Activated B cell treated with CpG ODN at 0.5 μM for 24 hours (primary cell): ENCODE measurements at regions not wholly inside any gene's neighbourhood (a gene's known extent, or its start where the extent isn't known, plus 50 kb on each side); places are given as distances from the start of the nearest gene placed in this dataset.

ENCODE experiments used
- ATAC-seq: fragments of 200-7000 bp; cut with Tn5 transposase; one replicate; pipeline ENCODE4 v1.10.0; 2021; ENCODE audit warnings: low read depth, mild to moderate bottlenecking, moderate library complexity
- CTCF ChIA-PET: fragments of 350-600 bp; sonication (Branson Sonifier 250); formaldehyde crosslinking; loops from one replicate; lab custom pipeline; 2021; ENCODE audit warnings: antibody characterized with exemption; lab: Charles Lee
- POLR2A ChIA-PET: fragments of 350-600 bp; sonication (Branson Sonifier 250); formaldehyde crosslinking; loops from one replicate; lab custom pipeline; 2021; ENCODE audit warnings: antibody characterized with exemption; lab: Charles Lee
- DNase-seq: peaks from one replicate; pipeline ENCODE4 v3.0.0; 2022
- H3K27ac Mint-ChIP-seq: one replicate; pipeline ENCODE4 v1.8.0; 2020; ENCODE audit warnings: mixed read lengths
- H3K27me3 Mint-ChIP-seq: one replicate; pipeline ENCODE4 v1.8.0; 2021; ENCODE audit warnings: mixed read lengths
- H3K36me3 Mint-ChIP-seq: one replicate; pipeline ENCODE4 v1.8.0; 2021; ENCODE audit warnings: low read depth, mixed read lengths
- H3K4me1 Mint-ChIP-seq: one replicate; pipeline ENCODE4 v1.8.0; 2021; ENCODE audit warnings: mixed read lengths
- H3K4me3 Mint-ChIP-seq: one replicate; pipeline ENCODE4 v1.8.0; 2020; ENCODE audit warnings: mild to moderate bottlenecking, mixed read lengths
- H3K9me3 Mint-ChIP-seq: one replicate; pipeline ENCODE4 v1.8.0; 2020; ENCODE audit warnings: mixed read lengths
- intact Hi-C: fragments of 100-400 bp; cut with micrococcal nuclease; formaldehyde crosslinking; loops from one replicate; pipeline ENCODE4 v1.15.1; 2024
- TF ChIP-seq, protein P1 (sequence below): fragments of 200-600 bp; IDR thresholded peaks from one replicate; pipeline ENCODE4 v1.8.0; 2022; ENCODE audit warnings: antibody characterized with exemption, mild to moderate bottlenecking

- no peak for DNase-seq
- H3K27me3 Mint-ChIP-seq = no peaks in the 10 kb centered on the region
- H3K4me3 Mint-ChIP-seq = no peak overlapping the region
- no peak for ATAC-seq
- POLR2A ChIA-PET = no interaction called here
- no peaks in the 10 kb centered on the region for H3K4me1 Mint-ChIP-seq
- CTCF ChIA-PET = no interaction called here
- intact Hi-C loops = loop anchor here (5.0 kb wide), 1 partner anchor 951 kb away; no protein-coding TSS in a partner anchor
- H3K27ac Mint-ChIP-seq = no peak overlapping the region
- no peaks in the 10 kb centered on the region for H3K36me3 Mint-ChIP-seq
- TF ChIP-seq, protein P1, sequence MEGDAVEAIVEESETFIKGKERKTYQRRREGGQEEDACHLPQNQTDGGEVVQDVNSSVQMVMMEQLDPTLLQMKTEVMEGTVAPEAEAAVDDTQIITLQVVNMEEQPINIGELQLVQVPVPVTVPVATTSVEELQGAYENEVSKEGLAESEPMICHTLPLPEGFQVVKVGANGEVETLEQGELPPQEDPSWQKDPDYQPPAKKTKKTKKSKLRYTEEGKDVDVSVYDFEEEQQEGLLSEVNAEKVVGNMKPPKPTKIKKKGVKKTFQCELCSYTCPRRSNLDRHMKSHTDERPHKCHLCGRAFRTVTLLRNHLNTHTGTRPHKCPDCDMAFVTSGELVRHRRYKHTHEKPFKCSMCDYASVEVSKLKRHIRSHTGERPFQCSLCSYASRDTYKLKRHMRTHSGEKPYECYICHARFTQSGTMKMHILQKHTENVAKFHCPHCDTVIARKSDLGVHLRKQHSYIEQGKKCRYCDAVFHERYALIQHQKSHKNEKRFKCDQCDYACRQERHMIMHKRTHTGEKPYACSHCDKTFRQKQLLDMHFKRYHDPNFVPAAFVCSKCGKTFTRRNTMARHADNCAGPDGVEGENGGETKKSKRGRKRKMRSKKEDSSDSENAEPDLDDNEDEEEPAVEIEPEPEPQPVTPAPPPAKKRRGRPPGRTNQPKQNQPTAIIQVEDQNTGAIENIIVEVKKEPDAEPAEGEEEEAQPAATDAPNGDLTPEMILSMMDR = no peak
- H3K9me3 Mint-ChIP-seq = no peaks in the 10 kb centered on the region
These were observed 293.1 kb downstream of the LMX1A start for GRCh38 chr1:165063181-165063965.

DNA sequence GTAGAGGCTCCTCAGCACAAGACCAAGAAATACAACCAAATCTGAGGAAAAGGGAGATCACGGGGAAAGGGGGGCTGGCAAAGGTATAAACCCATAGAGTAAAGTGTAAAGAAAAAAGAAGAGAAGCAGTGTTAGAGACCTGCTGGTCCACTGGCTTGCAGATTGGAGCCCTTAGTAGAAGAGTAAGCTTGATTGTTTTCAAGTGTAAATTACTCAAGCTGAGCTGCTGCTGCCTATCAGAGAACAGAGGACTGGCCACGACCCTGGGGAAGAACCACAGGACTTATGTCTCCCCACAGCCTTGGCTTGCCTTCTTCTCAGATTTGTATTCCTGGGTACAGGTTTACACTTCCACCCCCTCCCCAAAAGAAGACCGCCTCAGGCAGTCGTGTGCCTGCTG is 294.2 kb downstream of the LMX1A start:
- intact Hi-C loops = loop anchor here (5.0 kb wide), 1 partner anchor 950 kb away; no protein-coding TSS in a partner anchor
- ChIA-PET CTCF (no interaction called here), POLR2A (no interaction called here)
- ATAC-seq = no peak
- H3K27ac Mint-ChIP-seq = no peak overlapping the region
- H3K4me1 Mint-ChIP-seq = no peaks in the 10 kb centered on the region
- H3K27me3 Mint-ChIP-seq = no peaks in the 10 kb centered on the region
- H3K4me3 Mint-ChIP-seq = no peak overlapping the region
- no peaks in the 10 kb centered on the region for H3K9me3 Mint-ChIP-seq
- H3K36me3 Mint-ChIP-seq = no peaks in the 10 kb centered on the region
- TF ChIP-seq, protein P1 = no peak
- DNase-seq = no peak

DNA sequence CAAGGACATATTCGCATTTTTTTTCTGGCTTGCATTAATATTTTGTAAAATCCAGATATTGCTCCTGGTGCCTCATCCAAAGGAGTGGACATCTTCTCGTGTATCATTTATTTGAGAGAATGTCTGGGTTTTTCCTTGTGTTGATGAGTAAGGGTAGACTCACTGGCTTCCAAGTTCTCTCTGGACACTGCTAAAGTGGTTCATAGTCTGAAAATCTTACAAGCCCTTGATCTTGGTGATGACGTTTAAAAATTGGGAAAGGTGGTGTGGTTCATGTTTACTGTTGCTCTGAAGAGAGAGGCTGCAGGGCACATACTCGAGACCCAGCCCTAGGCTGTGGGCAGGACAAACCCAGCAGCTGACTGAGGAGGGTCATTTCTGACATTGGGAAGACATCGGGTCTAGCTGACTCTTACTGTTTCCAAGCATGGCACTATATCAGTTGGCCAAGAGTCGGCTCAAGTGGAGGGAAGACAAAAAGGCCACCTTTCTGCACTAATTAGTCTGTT is 296.2 kb downstream of the LMX1A start:
- CTCF ChIA-PET = no interaction called here
- Mint-ChIP-seq H3K4me1 (no peaks in the 10 kb centered on the region), H3K4me3 (no peak overlapping the region), H3K36me3 (no peaks in the 10 kb centered on the region), H3K9me3 (no peaks in the 10 kb centered on the region), H3K27me3 (peaks cover 7% of the 10 kb centered on the region), H3K27ac (no peak overlapping the region)
- DNase-seq = no peak
- POLR2A ChIA-PET = no interaction called here
- intact Hi-C loops = loop anchor here (5.0 kb wide), 1 partner anchor 948 kb away; no protein-coding TSS in a partner anchor
- ATAC-seq = no peak
- TF ChIP-seq, protein P1 = no peak

GRCh38 chr1:165057956-165058355 is 298.6 kb downstream of the LMX1A start:
- H3K27me3 Mint-ChIP-seq = peaks cover 7% of the 10 kb centered on the region
- H3K36me3 Mint-ChIP-seq = no peaks in the 10 kb centered on the region
- TF ChIP-seq, protein P1 = no peak
- DNase-seq = no peak
- no peak for ATAC-seq
- no peak overlapping the region for H3K4me3 Mint-ChIP-seq
- ChIA-PET CTCF (no interaction called here), POLR2A (no interaction called here)
- intact Hi-C loops = no loop called here
- H3K9me3 Mint-ChIP-seq = no peaks in the 10 kb centered on the region
- no peaks in the 10 kb centered on the region for H3K4me1 Mint-ChIP-seq
- no peak overlapping the region for H3K27ac Mint-ChIP-seq

DNA sequence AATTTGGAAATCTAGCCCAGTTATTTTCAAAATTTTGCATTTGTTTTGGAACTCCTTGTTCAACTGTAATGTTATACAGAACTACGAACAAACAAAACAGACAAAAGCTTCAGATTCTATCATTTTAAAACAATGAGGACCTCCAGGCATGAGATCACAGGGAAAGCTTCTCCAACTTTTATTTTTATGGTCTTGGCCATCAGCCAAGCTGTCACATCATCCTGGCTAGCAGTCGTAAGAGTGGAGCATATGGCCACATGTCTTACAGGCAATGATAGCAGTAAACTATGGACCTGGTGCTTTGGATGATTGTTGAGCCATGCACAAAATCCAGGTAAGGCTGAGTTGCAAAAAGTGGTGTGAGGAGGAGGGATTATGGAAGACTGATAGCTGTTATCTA is 299.6 kb downstream of the LMX1A start:
- Mint-ChIP-seq H3K36me3 (no peaks in the 10 kb centered on the region), H3K4me3 (no peak overlapping the region), H3K4me1 (no peaks in the 10 kb centered on the region), H3K27me3 (peaks cover 7% of the 10 kb centered on the region), H3K9me3 (no peaks in the 10 kb centered on the region), H3K27ac (no peak overlapping the region)
- TF ChIP-seq, protein P1 = no peak
- DNase-seq (no peak), ATAC-seq (no peak)
- POLR2A ChIA-PET = no interaction called here
- CTCF ChIA-PET = no interaction called here
- intact Hi-C loops = no loop called here
